GM21717 (cell line): ENCODE measurements at regions not wholly inside any gene's neighbourhood (a gene's known extent, or its start where the extent isn't known, plus 50 kb on each side); places are given as distances from the start of the nearest gene placed in this dataset.
A peak's percentile ranks its signal among the peaks of the same experiment; 100 is the strongest.

Source experiments
- ATAC-seq: cut with Tn5 transposase; IDR thresholded peaks from one replicate; pipeline ENCODE4 v1.9.1; 2021; ENCODE audit warnings: mild to moderate bottlenecking, moderate library complexity; ENCODE audit not compliant: unreplicated experiment

- no peak for ATAC-seq
Measured at GRCh38 chr2:15718944-15719323, 127.3 kb downstream of the DDX1 start.

- ATAC-seq, result no peak
Measured at GRCh38 chr2:15719566-15720313, 128.1 kb downstream of the DDX1 start.

- ATAC-seq, result no peak
Measured at GRCh38 chr2:15720561-15721307, 129.1 kb downstream of the DDX1 start.

- ATAC-seq, result no peak
Measured at GRCh38 chr2:15721411-15722067, 129.9 kb downstream of the DDX1 start.

- no peak for ATAC-seq
Measured at GRCh38 chr2:15722980-15723379, 131.3 kb downstream of the DDX1 start.

GRCh38 chr2:15724235-15724634, 132.6 kb downstream of the DDX1 start:
- no peak for ATAC-seq

GRCh38 chr2:15725101-15725781, 133.6 kb downstream of the DDX1 start:
- ATAC-seq, result no peak

- ATAC-seq, result no peak
Measured at GRCh38 chr2:15725782-15726112, 134.1 kb downstream of the DDX1 start.

GRCh38 chr2:15726321-15727057, 134.8 kb downstream of the DDX1 start:
- no peak for ATAC-seq

GRCh38 chr2:15727396-15728244, 136.0 kb downstream of the DDX1 start:
- no peak for ATAC-seq

- no peak for ATAC-seq
Measured at GRCh38 chr2:15728245-15728938, 136.7 kb downstream of the DDX1 start.

- ATAC-seq, result no peak
Measured at GRCh38 chr2:15729001-15729400, 137.3 kb downstream of the DDX1 start.

- ATAC-seq, result no peak
Measured at GRCh38 chr2:15729709-15730544, 138.3 kb downstream of the DDX1 start.

GRCh38 chr2:15730545-15731212, 139.0 kb downstream of the DDX1 start:
- ATAC-seq, result peak; percentile 33

GRCh38 chr2:15731213-15731888, 139.7 kb downstream of the DDX1 start:
- ATAC-seq, result no peak

GRCh38 chr2:15731889-15732271, 140.2 kb downstream of the DDX1 start:
- peak; percentile 3 for ATAC-seq

- peak; percentile 99 for ATAC-seq
Measured at GRCh38 chr2:15732341-15733077, 140.8 kb downstream of the DDX1 start.
